NCI-H82 treated with DMSO at 0.1 percent for 48 hours (cell line): ENCODE measurements at regions not wholly inside any gene's neighbourhood (a gene's known extent, or its start where the extent isn't known, plus 50 kb on each side); places are given as distances from the start of the nearest gene placed in this dataset.
"Not testable (repeated sequence)": the region's sequence is repeated elsewhere in the genome, so short reads cannot be mapped to it uniquely, and the experiment has no call there.

ENCODE experiments used
- DNase-seq: peaks from one replicate; lab custom pipeline; 2025; ENCODE audit not compliant: unreplicated experiment; lab: John Stamatoyannopoulos, UW

GRCh38 chr5:99765011-99765410 is 770.2 kb upstream of the FAM174A start:
- DNase-seq = no peak

- no peak for DNase-seq
These were observed 772.0 kb upstream of the FAM174A start for GRCh38 chr5:99763021-99763774.

GRCh38 chr5:99747342-99747741 is 787.8 kb upstream of the FAM174A start:
- no peak for DNase-seq

GRCh38 chr5:99733146-99733545 is 802.0 kb upstream of the FAM174A start:
- DNase-seq = not testable (repeated sequence)

- not testable (repeated sequence) for DNase-seq
These were observed 801.8 kb upstream of the CHD1 start for GRCh38 chr5:99730653-99731052.

- DNase-seq = peak; percentile 18
These were observed 796.0 kb upstream of the CHD1 start for GRCh38 chr5:99724732-99725290.

GRCh38 chr5:99721506-99721905 is 792.7 kb upstream of the CHD1 start:
- DNase-seq = no peak

- no peak for DNase-seq
These were observed 787.1 kb upstream of the CHD1 start for GRCh38 chr5:99715921-99716320.

- DNase-seq = no peak
These were observed 777.4 kb upstream of the CHD1 start for GRCh38 chr5:99706160-99706559.

GRCh38 chr5:99702565-99702964 is 773.8 kb upstream of the CHD1 start:
- DNase-seq = no peak

GRCh38 chr5:99694884-99695283 is 766.1 kb upstream of the CHD1 start:
- DNase-seq = no peak

- DNase-seq = no peak
These were observed 757.7 kb upstream of the CHD1 start for GRCh38 chr5:99686538-99686937.

GRCh38 chr5:99675974-99676373 is 747.2 kb upstream of the CHD1 start:
- DNase-seq = no peak

GRCh38 chr5:99674101-99674500 is 745.3 kb upstream of the CHD1 start:
- DNase-seq = peak; percentile 82

GRCh38 chr5:99664972-99665371 is 736.2 kb upstream of the CHD1 start:
- no peak for DNase-seq

GRCh38 chr5:99651298-99651697 is 722.5 kb upstream of the CHD1 start:
- DNase-seq = no peak

GRCh38 chr5:99646011-99646647 is 717.3 kb upstream of the CHD1 start:
- no peak for DNase-seq

- no peak for DNase-seq
These were observed 716.0 kb upstream of the CHD1 start for GRCh38 chr5:99644822-99645221.

GRCh38 chr5:99640646-99641045 is 711.8 kb upstream of the CHD1 start:
- DNase-seq = no peak

- DNase-seq = no peak
These were observed 711.1 kb upstream of the CHD1 start for GRCh38 chr5:99639905-99640304.

- DNase-seq = no peak
These were observed 707.9 kb upstream of the CHD1 start for GRCh38 chr5:99636663-99637062.
